Activated CD8-positive, alpha-beta memory T cell treated with anti-CD3 and anti-CD28 coated beads, Interleukin-2, amount 50 U/mL, for 1 hour (primary cell): ENCODE measurements at regions not wholly inside any gene's neighbourhood (a gene's known extent, or its start where the extent isn't known, plus 50 kb on each side); places are given as distances from the start of the nearest gene placed in this dataset.

Experiments
- DNase-seq: peaks from one replicate; pipeline ENCODE4 v3.0.0-alpha.2; 2020; ENCODE audit errors: extremely low read depth

DNA sequence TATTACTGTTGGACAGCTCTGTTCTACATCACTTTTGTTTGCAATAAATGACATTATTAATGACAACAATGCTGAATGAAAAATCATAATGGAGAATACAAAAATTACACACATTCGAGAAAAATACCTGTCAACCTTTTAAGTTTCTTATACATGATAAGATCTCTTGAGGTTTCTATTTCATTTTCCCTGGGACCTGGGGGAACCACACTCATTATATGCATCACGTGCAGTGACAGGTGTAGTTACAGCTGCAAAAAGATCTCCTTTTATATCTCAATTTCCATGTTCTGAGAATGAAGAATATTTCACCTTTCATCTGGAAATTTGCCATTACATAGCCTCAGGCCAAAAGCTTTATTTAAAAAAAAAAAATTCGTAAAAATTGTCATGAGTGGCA is 1347.0 kb upstream of the AGA start:
- no peak for DNase-seq

GRCh38 chr4:178799204-178799603 is 1357.0 kb upstream of the AGA start:
- DNase-seq: no peak

- DNase-seq: no peak
These were observed 1365.9 kb upstream of the AGA start for GRCh38 chr4:178808106-178808505.

DNA sequence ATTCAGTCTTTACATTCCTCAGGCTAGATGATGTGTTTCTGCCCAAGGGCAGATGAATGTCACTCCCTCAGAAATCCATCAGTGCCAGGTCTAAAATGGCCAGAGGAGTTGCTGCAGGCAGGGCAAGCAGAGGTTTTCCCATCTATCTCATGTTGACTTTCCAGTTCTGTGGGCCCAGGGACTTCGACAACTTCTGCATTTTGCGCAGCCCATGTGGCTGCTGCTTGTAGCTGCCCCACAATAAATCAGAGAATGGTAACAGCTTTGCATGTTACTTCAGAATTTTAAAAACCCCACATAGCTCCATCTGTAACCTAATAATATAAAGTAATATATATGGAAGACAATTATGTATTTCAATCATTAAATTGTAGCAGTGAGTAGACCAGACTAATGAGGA is 1367.7 kb upstream of the AGA start:
- DNase-seq: no peak

DNA sequence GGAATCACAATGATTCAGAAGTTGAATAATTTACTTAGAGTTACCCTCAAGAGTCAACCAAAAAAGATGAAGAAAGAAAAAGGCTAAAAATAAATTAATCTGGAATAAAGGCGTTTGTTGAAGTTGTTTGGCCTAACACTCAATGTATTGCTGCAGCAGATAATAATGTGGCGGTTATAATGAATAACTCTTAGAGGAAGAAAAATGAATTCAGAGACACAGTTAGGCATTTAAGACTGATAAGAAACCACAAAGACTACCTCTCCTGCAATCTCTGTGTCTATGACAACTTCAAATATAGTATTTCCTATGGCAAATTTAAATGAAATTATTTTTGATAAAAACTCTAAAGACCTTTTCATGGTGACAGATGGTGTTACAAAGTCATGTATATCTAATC is 1369.1 kb upstream of the AGA start:
- no peak for DNase-seq

GRCh38 chr4:178812866-178813265 is 1370.6 kb upstream of the AGA start:
- no peak for DNase-seq

- no peak for DNase-seq
These were observed 1372.7 kb upstream of the AGA start for GRCh38 chr4:178814908-178815307.

DNA sequence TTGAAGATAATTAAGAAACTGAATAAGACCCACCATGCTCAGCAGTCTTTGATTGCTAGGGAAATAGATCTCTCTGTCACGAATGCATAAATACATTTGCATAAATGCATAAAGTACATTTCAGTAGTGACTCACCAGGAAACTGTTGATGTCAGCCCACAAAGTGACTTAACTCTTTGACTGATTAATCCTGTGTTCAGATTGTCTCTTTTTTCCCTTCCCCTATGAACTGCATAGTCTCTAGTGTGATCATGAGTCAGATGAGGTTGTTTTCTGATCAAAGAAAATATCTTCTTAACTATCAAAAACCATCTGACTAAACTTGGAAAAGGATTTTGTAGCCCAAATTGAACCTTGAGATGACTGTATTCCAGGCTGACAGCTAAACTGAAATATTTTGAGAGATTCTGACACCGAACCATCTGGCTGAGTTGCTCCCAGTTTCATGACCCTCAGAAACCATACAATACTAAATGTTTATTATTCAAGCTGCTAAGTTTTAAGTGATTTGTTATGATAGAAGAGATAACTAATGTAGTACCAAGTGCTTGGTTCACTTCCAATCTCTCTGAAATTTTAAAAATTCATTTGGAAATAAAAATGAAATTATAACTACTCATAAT is 1381.5 kb upstream of the AGA start:
- no peak for DNase-seq

- no peak for DNase-seq
These were observed 1394.6 kb upstream of the AGA start for GRCh38 chr4:178836865-178837264.

GRCh38 chr4:178838776-178839175 is 1396.5 kb upstream of the AGA start:
- DNase-seq: no peak

- DNase-seq: no peak
These were observed 1414.0 kb upstream of the AGA start for GRCh38 chr4:178856139-178856800.

GRCh38 chr4:178871476-178871875 is 1429.2 kb upstream of the AGA start:
- no peak for DNase-seq

GRCh38 chr4:178881937-178882336 is 1439.7 kb upstream of the AGA start:
- no peak for DNase-seq

DNA sequence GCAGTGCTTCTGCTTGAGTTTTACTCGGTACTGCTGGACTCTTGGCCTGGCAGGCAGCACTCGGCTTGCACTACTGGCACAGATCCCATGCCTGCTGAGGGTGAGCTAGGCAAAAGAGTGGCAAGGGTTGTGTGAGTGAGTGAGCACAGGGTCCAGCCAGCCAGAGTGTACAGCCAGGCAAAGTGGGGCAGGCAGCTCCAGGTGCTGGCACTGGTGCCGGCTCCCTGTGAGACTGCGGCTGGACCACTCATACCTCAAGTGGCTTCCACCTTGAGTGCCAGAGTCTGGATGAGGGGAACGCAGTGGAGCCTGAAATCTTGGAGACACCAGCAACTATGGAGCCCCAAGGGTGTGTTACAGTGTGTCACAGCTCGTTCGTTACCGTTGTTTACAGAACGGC is 1451.9 kb upstream of the AGA start:
- DNase-seq: no peak

GRCh38 chr4:178899084-178899483 is 1456.8 kb upstream of the AGA start:
- DNase-seq: no peak

- DNase-seq: no peak
These were observed 1475.5 kb upstream of the AGA start for GRCh38 chr4:178917756-178918155.

DNA sequence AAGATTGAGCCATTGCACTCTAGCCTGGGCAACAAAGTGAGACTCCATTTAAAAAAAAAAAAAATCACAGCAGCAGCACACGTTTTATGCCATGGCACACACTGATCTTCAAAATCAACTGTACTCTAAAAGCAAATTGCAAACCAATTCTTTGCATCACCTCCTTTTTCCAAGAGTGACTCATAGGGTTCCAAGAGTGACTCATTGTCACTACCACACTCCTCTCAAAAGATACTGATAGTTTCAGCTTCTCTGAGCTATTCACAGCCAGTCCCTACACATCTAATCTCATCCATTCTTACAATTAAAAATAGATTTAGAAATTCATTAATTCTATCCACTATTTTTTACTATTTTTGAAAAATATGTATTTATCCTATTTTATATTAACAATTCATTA is 1494.9 kb upstream of the AGA start:
- no peak for DNase-seq

DNA sequence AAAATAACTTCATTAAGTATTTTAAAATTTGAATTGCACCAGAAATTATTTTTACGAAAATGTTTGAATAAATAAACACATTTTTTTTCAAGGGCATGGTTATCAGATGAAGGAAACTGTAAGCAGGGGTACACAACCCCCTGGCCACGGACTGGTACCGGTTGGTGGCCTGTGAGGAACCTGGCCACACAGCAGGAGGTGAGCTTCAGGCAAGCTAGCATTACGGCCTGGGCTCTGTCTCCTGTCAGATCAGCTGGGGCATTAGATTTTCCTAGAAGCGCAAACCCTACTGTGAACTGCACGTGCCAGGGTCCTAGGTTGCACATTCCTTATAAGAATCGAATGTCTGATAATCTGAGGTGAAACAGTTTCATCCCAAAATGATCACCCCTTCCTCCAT is 1499.7 kb upstream of the AGA start:
- no peak for DNase-seq

- no peak for DNase-seq
These were observed 1511.3 kb upstream of the AGA start for GRCh38 chr4:178953447-178954120.

DNA sequence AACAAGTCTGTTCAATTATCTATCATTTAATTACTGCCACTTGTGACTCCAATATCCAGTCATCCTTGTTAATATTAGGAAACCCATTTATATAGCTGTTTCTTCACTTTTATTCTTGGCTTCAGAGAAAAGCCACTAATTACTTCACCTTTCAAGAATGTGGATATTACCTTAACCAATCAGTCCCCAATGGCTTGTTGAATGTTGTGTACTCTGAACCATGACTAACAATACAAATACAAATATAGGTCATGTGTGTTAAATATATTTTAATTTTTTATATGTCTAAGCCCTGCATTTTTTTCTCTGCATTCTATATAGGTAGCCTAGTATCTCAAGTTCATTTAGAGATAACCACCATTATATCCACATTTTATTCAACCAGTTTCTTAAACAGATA is 1513.4 kb upstream of the AGA start:
- DNase-seq: no peak

DNA sequence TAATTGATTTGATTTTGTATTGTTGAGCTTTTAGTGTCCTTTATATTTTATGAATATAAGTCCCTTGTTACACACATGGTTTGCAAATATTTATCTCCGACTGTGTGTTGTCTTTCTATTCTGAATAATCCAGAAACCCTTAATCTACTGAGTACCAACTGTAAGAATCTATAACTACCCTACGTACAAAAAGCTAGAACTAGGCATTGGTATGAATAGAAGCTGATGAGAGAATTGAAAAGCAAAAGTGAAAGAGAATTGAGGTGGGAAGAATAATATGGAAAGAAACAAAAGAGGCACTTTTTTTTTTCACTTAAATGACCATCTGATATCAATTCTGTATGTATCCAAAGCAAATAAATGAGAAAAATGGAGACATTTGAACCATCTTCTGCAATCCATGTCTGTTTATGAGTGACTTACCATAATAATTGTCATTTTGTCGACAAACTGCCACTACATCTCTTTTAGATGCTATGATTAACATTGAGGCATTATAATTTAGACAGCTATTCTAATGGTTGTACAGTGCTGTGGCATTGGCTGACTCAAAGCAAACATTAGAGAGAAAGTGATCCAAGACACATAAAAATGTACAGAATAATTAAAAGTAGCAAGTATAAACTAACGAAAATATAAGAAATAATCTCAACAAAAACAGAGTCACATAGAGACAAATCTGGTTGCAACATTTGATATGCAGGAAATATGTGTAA is 1516.6 kb upstream of the AGA start:
- DNase-seq: no peak

GRCh38 chr4:178963446-178964045 is 1521.3 kb upstream of the AGA start:
- no peak for DNase-seq
